HG03108 (cell line): ENCODE measurements at regions not wholly inside any gene's neighbourhood (a gene's known extent, or its start where the extent isn't known, plus 50 kb on each side); places are given as distances from the start of the nearest gene placed in this dataset.
A peak's percentile ranks its signal among the peaks of the same experiment; 100 is the strongest.
"Not testable (repeated sequence)": the region's sequence is repeated elsewhere in the genome, so short reads cannot be mapped to it uniquely, and the experiment has no call there.

Source experiments
- ATAC-seq: cut with Tn5 transposase; IDR thresholded peaks from one replicate; pipeline ENCODE4 v1.9.1; 2021; ENCODE audit warnings: moderate library complexity; ENCODE audit not compliant: unreplicated experiment

DNA sequence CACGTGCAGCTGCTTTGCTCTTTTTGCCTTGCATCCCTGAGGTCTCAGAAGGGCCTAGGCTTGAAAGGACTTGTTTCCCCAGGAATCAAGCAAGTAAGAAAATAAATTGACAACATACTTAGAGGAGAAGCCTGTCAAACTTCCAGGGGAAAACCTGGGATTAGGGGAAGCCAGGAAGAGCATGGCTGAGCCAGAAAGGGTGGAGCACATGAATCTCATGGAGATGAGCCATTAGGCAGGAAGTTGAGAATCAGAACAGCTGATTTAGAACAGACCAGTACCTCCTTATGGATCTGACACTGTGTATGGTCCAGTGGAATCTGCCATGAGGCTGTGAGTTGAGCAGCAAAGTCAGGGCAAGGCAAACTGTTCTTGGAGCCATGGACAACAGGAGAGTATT lies 511.0 kb downstream of the RPIA start:
- ATAC-seq = not testable (repeated sequence)

DNA sequence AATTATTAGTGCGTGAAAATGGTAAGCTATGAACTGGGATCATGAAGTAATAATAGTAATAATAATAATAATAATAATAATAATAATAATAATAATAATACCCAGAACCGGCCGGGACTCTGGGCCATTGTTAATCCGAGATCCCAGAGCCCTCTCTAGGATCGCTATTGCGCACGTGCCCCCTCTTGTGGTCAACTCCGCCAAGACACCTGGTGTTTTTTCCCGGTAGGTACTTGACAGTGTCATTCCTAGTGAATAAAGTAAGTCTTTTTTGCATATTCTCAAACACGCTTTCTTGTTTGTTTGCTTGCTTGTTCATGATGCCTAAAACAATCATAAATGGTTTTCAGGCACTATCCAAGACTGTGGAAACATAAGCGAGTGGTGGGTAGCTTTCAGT lies 513.7 kb downstream of the RPIA start:
- not testable (repeated sequence) for ATAC-seq

DNA sequence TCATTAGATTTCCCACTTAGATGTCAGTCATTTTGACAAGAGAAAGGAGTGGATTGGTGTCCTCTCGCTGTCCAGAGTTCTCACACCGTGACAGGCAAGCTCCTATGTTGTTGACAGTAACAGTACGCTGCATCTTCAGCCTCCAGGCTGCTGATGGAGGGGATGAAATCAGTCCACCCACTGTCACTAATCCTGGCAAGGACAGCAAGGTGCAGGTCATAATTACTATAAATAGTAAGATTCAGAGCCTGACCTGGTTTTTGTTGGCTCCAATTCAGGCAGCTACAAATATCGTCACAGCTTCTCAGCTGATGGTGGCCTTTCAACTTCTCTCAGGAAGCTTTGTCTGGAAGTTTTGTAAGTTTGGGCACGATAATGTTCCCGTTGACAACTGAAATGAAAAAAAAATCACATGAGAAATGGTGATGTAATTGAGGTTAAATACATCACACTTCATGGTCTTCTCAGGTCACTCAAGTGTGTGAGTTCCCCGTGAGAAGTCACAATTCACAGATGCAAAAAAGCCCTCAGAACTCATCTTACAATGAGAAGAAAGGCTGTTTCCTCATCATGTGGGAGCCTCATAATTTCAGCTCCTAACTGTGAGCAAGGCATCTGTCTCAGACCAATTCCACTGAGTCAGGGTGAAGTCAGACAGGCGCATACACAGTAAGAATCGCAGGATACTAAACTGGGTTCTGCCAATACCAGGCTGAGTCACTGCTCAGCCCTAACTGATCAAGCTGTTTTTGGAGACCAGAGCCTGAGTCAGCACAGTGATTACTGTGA lies 516.9 kb downstream of the RPIA start:
- ATAC-seq = not testable (repeated sequence)

DNA sequence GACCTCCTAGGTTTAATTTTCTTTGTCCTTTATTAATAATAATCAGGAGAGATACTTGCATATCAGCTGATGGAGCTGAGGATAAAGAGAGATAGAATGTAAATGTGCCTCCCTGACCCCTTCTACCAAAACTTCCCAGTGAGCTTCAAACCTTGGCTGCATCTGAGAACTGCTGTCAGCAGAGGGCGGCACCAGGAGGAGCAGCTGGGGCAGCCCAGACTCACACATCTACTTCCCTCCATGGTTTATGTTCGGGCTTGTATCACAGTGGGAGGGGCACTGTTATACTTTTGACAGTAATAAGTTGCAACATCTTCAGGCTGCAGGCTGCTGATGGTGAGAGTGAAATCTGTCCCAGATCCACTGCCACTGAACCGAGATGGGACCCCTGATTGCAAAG lies 521.7 kb downstream of the RPIA start:
- not testable (repeated sequence) for ATAC-seq

DNA sequence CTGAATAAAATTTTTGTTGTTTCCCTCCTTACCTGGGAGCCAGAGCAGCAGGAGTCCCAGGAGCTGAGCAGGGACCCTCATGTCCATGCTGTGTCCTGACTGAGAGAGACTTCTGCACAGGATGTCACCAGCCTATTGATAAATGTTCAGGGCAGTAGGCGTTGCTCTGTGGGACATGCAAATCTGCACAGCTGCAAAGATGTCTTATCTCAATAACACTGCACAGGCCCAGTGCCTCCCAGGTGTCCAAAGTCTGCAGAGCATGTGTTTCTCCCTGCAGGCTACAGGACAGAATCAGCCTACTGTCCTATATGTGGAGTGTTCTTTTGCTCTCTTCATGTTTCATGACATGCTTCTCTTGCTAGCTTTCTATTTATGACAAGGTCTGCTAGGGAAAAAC lies 522.3 kb downstream of the RPIA start:
- ATAC-seq = not testable (repeated sequence)

DNA sequence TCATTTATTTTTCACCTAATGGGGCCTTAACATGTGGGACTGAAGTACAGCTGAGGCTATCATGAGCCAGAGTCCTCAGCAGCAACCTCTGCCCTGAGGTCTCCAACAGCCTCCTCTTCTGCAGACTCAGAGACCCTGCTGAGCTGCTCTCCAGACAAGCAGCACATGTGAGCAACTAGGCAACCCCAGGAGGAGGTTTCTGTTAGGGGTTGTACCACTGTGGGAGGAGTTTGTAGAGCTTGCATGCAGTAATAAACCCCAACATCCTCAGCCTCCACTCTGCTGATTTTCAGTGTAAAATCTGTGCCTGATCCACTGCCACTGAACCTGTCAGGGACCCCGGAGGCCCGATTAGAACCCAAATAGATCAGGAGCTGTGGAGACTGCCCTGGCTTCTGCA lies 530.0 kb downstream of the RPIA start:
- ATAC-seq = not testable (repeated sequence)

DNA sequence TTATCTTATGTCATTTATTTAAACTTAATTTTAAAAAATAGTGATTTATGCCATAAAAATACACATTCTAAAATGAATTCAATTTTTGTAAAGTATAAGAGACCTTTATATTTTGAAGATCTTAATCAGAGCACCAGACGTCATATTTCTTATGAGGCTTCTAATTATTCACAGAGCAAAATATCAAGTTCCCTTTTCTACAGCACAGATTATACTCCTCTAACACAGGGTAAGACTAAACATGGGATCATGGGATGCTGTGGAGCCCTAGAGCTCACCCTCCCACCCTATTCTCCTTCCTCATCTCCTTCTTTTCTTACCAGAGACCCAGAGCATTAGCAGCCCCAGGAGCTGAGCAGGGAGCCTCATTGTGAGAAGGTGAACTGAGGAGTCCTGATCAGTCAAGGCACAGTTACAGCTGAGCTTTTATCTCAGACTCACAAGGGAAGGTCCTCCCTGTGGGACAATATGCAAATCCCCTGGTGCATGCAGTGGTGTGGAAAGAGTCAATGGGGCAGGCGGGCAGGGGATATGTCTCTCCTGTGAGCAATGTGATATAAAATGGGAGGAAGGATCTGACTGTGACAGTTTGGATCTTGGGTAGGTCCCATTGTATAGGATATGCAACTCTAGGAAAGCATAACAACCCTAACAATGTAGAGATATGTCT lies 530.7 kb downstream of the RPIA start:
- ATAC-seq = not testable (repeated sequence)

DNA sequence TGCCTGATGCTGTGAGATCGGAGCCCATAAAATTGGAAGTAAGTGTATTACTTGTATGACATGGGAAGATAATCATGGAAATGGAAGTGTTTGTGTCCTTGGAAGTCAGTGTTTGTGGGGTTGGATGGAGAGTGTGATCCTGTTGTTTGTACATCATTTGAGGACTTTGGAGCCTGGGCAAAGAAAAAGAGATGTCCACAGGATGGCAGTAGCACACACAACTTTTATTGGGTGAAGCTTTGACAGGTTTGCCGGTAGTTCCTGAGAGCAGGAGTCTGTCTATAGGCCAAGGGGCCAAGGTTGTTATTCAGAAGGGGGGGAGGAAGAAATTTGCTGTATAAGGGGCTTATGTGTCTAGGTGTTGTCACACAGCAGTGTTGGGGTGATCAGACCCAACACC lies 533.3 kb downstream of the RPIA start:
- ATAC-seq = not testable (repeated sequence)

DNA sequence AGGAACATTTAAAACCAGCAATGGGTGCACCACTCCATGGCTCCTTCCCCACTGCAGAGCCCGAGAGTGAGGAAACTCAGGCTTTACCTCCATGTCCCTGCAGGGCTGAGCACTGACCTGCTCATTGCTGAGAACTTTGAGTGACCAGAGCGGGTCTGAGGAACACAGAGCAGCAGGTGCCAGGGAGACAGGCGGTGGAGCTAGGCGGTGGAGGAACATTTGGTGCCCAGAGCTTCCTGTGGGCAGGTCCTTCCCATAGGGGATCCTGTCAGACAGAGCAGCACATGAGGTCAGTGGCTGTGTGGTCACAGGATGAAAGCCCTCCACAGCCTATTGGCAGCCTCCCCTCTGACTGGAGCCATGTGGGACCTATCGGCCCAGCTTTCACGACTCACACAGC lies 538.5 kb downstream of the RPIA start:
- not testable (repeated sequence) for ATAC-seq

DNA sequence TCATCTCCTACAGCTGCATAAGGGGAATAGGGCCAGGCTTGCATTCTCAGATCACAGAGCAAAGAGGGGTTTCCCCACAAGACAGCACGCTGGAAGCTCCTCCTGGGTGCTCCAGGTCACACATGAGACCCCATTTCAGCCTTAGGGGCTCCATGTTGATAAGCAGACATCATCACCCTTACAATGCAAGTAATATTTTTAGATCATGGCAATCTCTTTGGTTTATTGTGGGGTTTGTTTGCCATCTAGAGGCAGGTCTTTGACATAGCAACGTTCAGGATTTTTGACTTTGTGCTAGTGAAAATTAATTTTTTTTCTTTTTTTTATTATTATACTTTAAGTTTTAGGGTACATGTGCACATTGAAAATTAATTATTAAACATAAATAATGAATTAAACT lies 539.8 kb downstream of the RPIA start:
- not testable (repeated sequence) for ATAC-seq

DNA sequence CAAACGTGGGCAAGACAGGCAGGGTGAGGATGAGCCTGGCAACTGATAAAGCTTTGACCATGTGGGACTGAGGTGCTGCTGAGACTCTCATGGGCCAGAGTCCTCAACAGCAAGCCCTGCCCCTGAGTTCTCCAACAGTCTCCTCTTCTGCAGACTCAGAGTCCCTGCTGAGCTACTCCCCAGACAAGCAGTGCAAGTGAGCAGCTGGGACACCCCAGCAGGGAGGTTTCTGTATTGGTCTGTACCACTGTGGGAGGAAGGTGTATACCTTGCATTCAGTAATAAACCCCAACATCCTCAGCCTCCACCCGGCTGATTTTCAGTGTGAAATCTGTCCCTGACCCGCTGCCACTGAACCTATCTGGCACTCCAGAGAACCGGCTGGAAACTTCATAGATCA lies 542.5 kb downstream of the RPIA start:
- ATAC-seq = not testable (repeated sequence)

DNA sequence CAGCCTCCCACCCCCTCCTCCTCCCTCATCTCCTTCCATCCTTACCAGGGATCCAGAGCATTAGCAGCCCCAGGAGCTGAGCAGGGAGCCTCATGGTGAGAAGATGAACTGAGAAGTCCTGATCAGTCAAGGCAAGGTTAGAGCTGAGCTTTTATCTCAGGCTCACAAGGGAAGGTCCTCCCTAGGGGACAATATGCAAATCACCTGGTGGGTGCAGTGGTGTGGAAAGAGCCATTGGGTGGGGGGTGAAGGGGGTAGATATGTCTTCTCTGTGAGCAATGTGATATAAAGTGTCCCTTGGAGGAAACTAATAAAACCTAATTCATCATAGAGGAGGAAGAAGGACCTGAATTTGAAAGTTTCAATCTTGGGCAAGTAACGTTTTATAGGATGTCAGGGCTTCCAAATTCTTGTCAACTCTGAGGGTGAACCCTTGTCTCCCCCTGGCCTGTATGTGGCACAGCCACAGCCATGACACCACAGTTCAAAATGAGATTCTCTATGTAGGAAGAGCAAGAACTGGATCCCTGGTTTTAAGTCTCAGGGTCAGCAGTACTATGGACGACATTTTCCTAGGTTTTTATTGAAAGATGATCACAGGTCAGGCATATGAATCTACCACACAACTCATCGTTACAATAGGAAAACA lies 543.5 kb downstream of the RPIA start:
- ATAC-seq = not testable (repeated sequence)

DNA sequence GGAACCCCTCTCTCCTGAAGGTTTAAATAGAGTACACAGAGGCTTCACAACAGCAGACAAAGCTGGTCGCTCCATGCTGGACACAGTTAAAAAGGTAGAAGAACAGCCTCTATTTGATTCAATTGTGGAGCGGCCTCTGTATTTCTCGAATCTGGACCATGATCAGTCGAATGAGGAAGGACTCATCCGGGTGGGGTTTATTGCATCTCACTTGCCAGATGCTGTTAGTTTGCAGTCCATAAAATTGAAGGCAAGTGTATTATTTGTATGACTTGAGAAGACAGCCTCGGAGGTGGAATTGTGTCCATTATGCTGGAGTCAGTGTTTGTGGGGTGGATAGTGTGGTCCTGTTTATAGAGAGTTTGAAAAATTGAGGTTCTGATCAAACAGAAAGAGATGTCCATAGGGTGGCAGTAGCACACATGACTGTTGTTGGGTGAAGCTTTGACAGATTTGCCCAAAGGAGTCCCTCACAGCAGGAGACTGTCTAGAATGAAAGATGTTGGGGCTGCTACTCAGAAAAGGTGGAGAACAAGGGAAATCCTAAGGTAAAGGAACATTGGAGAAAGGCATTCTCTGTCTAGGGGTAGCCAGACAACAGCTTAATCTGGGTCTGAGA lies 545.5 kb downstream of the RPIA start:
- not testable (repeated sequence) for ATAC-seq

DNA sequence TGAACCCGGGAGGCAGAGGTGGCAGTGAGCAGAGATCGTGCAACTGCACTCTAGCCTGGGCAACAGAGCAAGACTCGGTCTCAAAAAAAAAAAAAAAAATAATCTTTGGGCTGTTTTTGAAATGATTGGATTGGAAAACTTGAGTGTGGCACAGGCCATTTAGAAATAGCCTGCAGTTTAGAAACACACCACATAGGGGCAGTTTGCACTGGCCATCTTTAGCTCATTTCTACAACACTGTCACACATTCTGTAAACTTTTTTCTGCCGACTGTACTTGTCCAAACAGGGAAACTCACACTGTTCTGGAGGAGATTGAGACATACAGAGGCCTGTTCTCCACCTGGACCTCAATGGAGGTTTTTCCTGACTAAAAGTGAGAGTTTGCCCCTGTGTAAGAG lies 546.3 kb downstream of the RPIA start:
- ATAC-seq = not testable (repeated sequence)

DNA sequence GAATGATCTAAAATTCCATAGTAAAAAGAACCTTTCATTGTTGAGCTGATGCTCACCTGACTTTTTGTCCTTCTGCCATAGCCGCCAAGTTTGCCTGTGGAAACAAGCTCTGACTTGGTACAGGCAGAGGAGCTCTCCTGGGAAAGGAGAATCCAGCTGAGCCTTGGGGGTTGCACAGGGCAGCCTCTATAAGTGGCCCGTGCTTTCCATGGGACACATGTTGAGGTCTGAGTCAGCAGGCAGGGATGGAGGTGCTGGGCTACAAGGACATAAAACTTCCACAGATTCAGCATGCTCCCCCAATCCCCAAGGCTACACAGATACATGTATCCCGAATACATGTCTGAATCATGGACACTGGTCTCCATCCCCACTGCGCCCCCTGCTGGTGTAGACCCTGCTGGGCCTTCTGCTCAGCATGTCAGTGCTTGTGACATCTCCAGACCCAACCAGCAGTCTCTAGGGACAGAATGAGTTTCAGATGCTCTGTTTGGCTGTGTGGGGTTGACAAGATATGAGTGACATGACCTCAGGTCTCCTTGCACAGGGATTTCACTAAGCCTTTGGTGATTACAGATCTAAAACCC lies 551.7 kb downstream of the RPIA start:
- ATAC-seq = peak; percentile 87

DNA sequence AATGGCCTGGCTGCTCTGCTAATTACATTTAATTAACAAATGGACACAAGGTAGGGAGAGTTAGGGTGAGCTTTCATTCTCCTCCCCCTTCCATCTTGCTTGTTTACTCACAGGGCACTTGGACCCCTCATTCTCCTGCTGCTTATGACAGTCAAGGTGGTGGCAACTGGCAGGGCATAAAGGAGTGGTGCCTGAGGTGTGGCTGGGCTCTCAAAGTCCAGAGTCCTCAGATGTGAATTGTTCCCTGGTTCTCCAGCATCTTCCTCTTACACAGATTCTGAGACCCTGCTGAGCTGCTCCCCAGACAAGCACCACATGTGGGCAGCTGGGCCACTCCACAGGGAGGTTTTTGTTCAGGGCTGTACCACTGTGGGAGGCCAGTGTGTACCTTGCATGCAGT lies 552.9 kb downstream of the RPIA start:
- ATAC-seq = not testable (repeated sequence)

DNA sequence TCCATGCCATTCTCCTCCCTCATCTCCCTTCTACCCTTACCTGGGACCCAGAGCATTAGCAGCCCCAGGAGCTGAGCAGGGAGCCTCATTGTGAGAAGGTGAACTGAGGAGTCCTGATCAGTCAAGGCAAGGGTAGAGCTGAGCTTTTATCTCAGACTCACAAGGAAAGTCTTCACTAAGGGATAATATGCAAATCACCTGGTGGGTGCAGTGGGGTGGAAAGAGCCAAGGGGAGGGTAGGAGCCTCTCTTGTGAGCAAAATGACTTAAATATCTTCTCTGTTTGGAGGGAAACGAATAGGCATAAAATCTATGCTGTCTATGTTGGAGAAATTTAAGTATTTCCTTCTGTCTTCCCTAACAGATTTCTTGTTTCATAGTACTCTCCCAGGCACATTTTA lies 554.0 kb downstream of the RPIA start:
- not testable (repeated sequence) for ATAC-seq

DNA sequence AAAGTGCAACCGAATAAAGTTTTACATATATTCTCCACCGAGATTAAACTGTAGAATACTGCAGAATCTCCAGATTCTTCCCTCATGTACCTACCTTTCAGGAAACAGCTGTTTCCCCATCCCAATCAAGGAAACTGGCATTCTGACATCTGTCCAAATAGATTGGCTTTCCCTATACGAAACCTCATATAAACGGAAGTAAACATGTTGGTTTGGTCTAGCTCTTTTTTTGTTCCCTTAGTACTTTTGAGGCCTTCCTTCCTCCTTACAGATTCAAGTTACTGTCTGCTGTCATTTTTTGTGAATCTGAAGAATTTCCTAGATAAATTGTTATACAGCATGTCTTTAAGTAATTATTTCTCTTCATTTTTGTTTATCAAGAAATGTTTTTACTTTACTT lies 554.6 kb downstream of the RPIA start:
- not testable (repeated sequence) for ATAC-seq

DNA sequence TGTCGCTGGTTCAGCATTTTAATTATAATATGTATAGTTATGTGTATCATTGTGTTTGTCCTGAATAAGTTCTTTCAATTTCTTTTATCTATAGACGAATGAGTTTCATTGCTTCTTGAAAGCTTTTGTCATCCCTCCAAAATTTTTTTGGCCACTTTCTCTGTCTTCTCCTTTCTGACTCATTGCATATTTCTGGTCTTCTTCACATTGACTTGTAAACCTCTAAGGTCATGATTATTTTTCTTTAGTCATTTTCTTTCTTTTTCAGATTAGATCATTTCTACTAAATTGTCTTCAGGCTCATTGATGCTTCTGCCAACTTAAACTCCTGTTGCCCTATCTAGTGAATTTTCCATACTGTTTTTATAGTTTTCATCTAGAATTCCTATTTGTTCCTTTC lies 555.1 kb downstream of the RPIA start:
- not testable (repeated sequence) for ATAC-seq

DNA sequence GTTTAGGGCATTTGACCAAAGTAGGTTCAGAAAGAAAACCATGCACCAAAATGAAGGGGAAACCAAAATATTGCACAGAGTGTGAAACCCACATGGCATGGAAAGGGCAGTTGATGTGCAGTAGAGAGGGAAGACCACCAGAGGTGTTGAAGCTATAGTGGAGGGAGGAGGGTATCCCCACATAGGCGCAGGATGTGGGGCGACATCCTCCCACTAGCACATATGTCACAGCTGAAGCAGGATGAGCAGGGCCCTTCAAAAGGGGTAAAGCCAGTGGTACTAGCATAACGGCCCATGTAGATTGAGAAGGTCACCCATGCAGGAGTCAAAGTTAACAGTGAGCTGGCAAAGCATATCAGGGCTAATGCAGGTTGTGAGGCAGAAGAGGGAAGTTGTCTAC lies 563.5 kb downstream of the RPIA start:
- ATAC-seq = not testable (repeated sequence)

DNA sequence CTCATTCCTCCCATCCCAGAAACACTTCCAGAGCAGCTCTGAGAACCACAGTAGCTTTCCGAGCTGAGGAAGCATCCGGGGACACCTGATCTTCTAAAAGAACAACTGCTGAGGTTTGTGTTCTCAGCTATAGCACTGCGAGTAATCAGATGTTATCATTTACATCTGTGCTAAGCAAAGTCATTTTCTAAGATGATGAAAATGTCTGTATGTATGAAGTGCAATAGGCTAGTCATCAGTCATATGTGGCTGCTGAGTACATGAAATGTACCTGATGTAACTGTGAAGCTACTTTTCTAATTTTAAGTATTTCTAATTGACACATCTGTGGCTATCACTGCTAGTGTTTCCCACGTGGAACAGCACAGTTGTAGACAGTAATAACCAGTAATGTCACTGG lies 582.0 kb downstream of the RPIA start:
- ATAC-seq = not testable (repeated sequence)
